GM19467 (cell line): ENCODE measurements at regions not wholly inside any gene's neighbourhood (a gene's known extent, or its start where the extent isn't known, plus 50 kb on each side); places are given as distances from the start of the nearest gene placed in this dataset.
"Not testable (repeated sequence)": the region's sequence is repeated elsewhere in the genome, so short reads cannot be mapped to it uniquely, and the experiment has no call there.

Experiments used
- ATAC-seq: cut with Tn5 transposase; IDR thresholded peaks from one replicate; pipeline ENCODE4 v1.9.1; 2021; ENCODE audit warnings: mild to moderate bottlenecking, moderate library complexity; ENCODE audit not compliant: unreplicated experiment

DNA sequence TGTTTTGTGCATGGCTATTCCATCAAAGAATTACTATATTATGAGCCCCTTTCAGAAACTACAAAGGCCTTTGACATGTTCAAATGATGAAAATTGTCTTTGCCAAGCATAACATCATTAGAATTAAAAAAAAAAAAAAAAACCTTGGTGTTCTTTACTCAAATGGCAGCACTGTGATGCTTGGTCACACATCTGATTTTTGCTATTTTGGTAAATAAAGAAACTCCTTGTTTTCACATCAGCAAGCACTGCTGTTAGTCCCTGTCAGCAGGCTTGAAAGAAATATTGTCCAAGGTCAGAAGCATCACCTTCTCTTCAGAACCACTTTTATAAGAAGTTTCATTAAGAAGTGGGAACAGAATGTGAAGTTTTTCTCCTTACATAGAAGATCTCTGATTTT, 537.3 kb downstream of the MFSD1 start:
- ATAC-seq, result no peak

DNA sequence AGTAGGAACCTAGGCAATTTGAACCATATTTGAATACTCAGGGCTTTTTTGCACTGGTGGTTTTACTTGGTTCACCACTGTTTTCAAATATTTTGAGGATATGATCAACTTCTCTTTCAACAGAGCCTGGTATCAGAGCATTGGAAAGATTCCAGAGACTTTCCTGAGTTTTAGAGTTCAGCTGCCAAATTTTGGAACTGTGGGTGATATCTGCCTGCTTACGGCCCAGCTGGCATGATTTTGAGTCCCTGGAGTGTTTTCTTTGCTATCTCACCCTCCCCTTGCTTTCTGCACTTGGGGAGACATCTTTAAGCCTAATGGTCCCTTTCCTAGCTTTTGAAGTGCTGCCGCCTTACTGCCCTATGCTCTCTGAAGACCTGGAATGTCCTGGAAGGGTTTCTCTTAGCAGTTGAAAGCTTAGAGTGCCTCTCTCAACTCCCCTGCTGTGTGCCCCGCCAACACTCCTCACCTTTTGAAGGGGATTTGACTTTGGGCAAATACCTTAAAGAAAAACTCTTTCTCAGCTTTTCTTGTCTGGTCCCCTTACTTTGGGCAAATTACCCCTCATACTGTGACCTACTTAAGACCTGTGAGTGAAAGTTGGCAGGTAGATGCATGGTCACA, 539.1 kb downstream of the MFSD1 start:
- no peak for ATAC-seq

DNA sequence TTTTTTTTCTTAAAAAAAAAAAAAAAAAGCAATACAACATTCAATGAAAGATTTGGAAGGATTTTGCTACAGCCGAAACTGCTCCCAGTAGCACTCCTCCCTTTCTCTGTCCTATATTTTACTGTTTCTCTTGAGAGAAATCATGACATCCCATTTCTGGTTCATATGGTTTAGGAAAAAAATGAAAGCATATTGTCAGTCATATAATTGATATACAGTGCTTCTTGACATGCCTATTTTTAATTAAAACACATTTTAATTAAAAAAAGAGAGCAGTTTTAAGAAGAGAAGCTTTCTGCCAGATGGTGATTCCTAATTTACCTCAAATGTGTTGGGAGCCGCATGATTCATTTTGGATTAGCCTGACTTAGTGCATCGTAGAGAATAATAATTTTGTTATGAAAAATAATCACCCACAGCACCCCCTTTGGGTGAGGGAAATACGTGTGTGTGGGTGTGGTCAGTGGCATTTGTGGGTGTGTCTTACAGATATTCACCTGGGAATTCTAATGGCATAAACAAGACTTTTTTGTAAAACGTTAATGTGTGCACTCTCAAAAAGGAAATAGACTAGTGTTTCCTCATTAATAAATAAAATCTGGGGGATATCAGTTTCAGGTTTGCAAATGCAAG, 544.5 kb downstream of the MFSD1 start:
- ATAC-seq, result no peak

DNA sequence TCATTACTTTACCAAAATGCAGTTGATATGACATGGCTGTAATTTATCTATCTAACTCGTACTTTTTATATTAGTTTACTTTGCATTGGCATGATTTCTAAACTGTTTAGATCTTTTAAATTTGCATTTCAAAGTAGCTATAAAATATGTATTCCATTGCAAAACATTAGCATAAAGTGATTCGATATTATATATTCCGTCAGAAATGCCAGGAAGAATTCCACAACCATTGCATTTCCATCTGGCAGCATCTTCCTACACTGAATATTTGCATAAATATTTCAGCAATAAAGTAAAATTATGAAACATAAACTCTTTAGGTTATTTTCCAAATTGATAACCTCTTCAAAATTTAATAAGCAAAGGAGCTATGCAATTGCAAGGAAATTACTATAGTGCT, 546.6 kb downstream of the MFSD1 start:
- ATAC-seq, result no peak

DNA sequence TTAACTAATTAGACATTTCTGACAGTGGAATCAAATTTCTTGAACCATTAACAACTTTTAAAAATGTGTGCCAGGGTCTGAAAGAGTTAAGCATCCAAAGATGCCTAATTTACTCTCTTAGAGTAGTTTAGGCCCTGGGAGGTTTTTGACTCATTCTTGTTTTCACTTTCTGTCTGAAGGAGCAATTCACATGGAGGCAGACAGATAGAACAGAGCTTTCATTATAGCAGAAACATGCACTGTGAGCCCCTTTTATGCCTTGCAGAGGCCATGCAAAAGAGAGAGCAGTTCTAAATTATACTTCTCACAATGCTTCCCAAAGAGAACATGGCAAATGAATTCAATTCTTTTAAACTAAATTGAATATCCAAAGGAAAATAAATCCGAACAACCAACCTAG, 554.8 kb downstream of the MFSD1 start:
- no peak for ATAC-seq

DNA sequence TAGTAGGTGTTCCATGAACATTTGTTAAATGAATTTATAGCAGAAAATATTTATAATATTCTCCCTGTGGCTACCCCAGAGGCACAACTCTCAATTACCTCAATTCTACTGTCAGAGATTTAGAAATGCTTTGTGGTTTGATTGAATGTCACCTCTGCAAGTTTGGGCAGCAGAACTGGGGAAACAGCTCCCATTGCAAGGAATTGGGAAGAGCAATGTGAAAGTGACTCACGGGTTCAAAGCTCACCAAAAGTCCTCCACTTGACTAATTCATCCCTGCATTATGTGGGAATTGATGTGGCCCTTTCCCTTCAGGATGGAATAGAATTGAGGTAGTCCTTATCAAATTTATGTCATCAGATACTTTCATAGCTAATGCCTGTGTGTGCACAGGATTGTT, 562.7 kb downstream of the MFSD1 start:
- no peak for ATAC-seq

DNA sequence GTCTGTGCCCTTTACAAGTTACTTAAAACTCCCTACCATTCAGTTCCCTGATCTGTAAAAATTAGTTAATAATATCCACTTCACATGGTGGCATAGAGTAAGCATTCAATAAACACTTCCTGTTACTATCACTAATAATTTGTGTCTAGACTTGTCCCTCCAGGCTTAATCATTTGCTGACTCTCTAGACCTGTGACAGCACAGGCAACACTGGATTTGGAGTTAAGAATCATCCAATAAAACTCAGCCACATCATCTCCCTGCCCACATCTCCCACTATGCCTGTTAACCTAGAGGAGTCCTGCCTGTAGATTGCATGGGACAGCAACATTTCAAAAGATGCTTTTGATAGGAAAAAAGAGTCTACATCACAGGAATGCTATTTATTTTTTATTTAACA, 564.6 kb downstream of the MFSD1 start:
- ATAC-seq, result no peak

DNA sequence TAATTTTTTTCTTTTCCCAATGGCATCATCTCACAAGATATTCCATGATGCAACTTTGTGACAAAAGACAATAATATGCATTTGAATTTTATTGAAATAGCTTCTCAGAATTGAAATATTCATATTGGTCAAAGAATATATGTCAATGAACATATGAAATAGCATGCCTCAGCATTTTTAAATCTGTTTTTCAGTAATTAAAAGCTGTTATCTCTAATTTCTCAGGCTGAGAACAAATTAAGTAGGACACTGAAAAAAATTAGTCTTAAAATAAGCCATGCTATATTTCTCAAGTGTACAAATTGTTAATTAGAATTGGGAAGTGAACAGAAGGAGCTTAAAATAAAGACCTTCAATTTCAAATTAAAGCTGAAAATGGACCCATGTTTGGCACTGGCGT, 570.1 kb downstream of the MFSD1 start:
- no peak for ATAC-seq

DNA sequence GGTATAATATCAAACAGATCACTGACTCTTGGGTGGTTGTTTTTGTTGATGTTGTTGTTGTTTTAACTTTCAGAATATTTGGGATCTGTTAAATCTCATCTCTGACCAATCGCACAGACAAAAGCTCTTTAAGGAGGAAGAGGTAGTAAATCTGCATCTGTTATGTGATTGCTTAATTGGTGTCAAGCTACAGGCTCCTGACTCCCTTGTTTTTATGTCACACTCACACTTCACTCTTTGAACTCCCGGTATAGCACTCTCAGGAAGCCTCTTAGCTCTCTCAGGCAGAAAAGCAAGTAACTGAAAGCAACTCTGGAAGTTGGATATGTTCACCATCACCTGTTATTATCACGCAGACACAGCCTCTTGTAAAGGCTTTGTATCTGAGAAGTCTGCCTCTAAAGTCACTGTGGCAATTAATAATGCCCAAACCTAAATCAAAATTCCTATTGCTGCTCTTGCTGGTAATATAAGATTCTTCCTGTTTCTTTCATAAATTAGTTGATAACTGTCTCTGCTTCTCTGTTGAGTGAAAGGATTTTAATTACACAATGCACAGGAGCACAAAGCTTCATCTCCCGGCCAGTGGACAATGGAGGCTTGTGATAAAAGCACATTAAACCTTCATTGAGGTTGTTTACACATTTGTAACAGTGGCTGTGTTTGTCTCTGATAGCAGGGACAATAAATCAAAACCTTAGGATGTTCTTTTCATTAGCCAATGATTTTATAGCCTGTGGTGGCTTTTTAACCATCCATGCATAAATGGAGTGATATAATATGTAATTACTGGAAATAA, 576.7 kb downstream of the MFSD1 start:
- ATAC-seq, result no peak

DNA sequence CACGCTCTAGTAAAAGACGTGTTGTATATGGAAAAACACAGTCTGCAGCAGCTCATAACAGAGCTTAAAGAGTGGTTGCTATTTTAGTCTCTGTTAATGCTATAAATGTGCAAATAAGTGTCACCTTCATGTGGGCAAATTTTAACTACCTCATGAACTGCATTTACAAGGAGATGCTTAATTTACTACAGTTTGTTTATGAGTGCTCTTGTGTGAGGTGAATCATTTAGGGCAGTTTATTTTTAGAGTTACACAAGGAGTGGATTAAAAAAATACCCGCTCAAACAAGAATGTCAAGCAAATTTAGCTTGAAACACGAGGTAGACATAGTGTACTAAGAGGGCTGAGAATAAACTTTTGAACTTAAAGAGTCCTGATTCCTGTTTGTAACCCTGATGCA, 579.0 kb downstream of the MFSD1 start:
- ATAC-seq, result no peak

DNA sequence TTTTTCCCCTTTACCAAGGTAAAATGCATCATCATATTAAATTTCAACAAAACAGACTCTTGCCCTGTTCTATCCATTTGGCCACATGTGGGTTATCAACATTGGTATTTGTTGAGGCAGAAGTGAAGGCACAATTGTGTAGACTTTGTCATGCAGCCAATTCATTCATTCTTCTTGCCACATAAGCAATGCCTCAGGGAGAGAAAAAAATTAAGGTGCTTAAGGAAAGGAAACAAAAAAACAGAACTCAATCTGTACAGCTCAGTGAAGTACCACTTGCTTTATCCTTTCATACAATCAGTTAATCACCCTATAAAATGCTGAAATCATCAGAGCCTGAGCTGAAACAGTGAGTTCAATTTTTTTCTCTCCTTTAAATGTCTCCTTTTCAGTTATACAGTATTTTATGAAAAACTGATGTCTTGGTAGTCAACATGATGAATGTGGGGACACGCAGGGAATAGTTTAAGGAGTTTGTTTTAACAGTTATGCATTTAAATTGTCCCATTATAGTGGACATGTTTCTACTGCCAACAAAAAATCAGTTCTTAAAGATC, 588.9 kb downstream of the MFSD1 start:
- ATAC-seq, result no peak

DNA sequence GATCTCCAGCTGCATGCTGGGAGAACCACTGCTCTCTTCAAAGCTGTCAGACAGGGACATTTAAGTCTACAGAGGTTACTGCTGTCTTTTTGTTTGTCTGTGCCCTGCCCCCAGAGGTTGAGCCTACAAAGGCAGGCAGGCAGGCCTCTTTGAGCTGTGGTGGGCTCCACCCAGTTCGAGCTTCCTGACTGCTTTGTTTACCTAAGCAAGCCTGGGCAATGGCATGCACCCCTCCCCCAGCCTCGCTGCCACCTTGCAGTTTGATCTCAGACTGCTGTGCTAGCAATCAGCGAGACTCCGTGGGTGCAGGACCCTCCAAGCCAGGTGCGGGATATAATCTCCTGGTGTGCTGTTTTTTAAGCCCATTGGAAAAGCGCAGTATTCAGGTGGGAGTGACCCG, 591.0 kb upstream of the IL12A start:
- ATAC-seq, result not testable (repeated sequence)

DNA sequence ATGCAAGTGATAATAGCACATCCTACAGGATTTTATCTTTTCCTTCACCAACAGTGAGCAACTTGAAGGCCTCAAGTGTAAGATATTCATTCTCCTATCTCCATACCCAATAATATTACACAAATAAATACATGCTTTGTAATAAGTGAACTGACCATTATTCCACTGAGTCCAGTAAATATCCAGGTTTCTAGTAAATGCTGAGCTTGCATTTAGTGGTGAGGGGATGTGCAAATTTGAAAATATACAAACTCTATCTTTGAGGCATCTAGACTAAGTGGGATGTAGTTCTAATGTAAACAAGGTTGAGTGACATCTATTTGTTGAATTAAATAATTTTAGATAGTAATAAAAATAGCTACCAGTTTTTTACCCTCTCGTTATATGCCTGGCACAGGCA, 587.6 kb upstream of the IL12A start:
- ATAC-seq, result no peak

DNA sequence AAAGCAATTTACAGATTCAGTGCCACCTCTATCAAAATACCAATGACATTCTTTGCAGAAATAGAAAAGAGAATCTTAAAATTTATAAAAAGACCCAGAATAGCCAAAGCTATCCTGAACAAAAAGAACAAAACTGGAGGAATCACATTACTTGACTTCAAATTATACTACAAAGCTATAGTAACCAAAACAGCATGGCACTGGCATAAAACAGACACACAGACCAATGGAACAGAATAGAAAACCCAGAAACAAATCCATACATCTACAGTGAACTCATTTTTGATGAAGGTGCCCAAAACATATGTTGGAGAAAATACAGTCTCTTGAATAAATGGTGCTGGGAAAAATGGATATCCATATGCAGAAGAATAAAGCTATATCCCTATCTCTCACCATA, 578.9 kb upstream of the IL12A start:
- ATAC-seq, result not testable (repeated sequence)

DNA sequence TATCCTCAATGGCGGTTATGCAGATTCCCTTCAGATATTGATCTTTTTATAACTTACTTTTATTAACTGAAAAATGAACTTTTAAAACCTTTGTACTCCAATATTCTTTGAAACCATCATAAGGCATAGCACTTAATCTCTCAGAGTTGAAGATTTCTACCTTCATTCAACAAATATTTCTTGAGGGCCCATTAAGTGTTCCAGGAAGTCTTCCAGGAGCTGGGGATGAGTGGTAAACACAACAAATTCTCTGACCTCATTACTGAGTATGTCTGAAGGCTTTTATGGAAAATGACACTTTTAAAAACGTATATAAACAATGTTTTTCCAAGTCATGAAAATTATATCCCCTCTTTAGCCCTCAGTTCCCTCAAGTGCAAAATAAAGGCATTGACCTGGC, 575.3 kb upstream of the IL12A start:
- no peak for ATAC-seq

DNA sequence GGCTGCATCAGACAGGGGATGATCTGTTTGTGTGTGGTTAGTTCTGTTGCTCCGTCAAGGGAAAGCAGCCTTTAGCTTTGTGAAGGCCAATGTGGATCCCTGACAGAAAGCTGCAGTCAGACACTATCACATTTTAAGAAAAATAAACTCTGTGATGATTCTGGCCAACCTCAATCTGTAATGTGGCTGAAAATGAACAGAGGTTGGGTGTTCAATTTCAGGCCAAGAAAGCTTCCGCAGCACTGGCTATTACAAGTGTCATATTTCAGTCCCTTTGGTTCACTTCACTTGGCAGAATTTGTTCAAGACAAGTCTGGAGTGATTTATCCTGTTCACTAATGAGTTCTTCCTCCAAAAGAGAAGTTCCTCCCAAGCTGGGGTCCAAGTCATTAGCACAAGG, 571.8 kb upstream of the IL12A start:
- no peak for ATAC-seq

DNA sequence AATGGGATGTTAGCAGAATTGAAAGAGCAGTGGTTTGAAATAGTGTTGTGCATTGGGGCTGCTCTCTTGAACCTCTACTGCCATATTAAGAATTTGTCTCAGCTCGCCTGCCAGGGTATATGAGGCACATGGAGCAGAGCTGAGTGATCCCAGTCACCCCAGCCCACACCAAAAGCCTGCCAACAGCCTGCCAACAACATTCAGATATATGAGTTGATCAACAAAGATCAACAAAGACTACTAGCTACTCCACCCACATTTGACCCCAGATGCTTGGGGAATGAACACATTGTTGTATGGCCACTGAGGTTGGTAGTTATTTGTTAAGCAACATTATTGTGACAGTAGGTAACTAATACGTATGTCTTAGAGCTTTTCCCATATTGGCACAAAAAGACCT, 570.9 kb upstream of the IL12A start:
- ATAC-seq, result no peak

DNA sequence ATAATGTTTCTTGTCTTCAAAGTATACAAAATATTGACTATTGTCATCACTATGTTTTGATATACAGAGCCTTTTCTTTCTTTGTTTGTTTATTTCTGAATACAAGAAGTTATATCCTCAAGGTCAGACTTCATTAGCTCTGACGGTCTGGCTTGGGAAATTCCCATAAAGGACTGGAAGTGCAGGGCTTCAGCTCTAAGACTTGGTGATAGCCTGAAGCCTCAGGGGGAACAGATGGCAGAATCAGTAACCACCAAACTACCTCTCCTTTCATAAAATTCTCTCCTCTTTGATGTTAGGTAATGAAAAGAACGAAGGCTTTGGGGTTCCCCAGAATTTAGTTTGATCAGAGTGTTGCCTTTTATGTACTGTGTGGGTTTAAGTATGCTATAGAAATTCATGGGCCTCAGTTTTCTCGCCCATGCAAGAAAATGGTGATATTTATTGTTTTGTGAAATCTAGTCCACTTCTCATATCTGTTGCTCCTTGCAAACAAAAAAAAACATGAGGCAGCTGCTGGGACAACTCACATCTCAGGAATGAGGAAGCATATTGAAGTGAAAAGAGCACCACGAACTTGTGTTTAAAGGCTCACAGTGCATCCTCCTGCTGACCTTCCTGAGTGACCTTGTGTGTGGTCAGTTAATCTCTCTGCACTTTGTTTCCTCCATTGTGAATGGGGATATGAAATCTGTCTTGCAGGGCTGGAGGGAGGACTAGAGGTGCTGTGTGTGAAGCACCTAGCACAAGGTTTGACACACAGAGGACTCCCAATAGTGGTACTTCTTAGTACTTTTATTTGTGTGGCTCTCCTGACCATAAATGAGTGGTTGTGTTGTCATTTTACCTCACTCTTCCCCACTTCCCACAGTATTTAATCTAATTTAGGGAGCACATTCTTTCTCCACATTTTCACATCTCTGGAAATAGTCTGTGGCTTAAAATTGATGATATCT, 569.8 kb upstream of the IL12A start:
- ATAC-seq, result no peak

DNA sequence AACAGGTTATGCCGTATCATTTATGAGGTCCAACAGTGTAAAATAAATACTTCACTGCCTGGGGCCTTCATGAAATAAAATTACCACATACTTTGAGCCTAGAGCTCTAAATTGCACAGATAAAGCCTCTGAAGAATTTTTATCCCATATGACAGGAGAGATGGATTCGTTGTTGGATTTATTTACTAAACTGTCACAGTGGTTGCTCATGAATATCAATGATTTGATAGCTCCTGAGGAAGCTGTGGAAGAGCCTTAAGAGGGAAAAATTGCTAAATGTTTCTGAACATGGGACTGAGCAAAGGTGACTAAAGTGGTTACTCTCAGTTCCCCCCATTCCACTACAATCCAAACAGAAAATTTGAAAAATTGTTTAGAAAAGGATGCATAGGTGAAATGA, 558.9 kb upstream of the IL12A start:
- ATAC-seq, result no peak

DNA sequence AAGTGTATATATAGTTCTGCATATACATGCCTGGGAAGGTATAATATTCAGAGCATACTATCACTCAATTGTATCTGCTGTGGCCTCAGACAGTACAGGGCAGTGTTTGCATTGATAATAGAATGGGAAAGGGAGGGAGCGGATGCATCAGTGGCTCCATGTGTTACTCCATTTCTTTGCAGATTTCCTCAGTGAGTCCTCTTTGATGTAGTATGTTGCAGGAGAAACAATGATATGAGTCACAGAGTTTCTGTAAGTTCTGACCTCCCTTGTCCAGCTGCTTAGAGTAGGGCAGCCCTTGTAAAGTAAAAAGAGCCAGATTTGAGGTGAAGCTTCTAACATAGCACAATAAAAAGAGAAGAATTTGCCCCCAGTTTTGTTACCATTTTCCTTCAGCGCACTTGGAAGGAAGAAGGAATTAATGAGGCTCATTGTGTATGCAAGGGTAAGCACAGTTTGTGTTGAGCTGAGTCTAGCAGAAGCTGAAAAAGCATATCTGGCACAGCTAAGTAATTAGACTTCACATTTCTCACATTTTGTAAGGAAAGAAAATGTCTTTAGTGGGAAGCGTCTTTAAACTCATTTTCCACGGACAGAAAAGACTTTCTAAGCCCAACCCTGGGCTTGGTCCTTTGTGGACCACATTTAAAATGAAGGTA, 555.8 kb upstream of the IL12A start:
- ATAC-seq, result no peak
